B cell (primary cell): ENCODE measurements at regions not wholly inside any gene's neighbourhood (a gene's known extent, or its start where the extent isn't known, plus 50 kb on each side); places are given as distances from the start of the nearest gene placed in this dataset.

ENCODE experiments used
- EZH2 ChIP-seq: IDR thresholded peaks from 2 replicates; pipeline ENCODE4 v1.6.1; 2012; ENCODE audit warnings: borderline replicate concordance, low read depth, mild to moderate bottlenecking, moderate library complexity, low read length; ENCODE audit not compliant: insufficient read depth, poor library complexity, severe bottlenecking
- TF ChIP-seq, protein P1 (sequence below): fragments of 200-600 bp; IDR thresholded peaks from one replicate; pipeline ENCODE4 v1.8.0; 2022; ENCODE audit warnings: antibody characterized with exemption, mild to moderate bottlenecking

DNA sequence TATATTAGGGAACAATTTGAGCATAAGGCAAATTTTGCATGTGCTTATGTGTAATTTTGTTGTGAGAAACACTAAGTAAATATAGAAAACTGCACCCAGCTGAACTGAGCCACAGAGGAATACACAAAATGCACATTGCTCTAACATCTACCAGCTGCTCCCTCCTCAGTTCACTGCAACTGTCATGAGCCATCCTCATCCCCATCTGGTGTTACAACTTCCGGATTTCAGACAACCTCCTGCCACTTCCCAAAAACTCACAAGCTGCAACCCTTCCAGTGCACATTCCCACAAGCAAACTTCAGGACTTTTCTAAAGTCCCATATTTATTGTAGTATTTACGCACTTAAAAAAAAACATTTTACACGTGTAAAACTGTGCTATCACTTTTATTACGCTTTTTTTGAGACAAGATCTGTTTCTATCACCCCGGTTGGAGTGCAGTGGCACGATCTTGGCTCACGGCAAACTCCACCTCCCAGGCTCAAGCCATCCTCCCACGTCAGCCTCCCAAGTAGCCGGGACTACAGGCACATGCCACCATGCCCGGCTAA, 169.1 kb upstream of the TBX3 start:
- TF ChIP-seq EZH2, result no peak
- TF ChIP-seq, protein P1, sequence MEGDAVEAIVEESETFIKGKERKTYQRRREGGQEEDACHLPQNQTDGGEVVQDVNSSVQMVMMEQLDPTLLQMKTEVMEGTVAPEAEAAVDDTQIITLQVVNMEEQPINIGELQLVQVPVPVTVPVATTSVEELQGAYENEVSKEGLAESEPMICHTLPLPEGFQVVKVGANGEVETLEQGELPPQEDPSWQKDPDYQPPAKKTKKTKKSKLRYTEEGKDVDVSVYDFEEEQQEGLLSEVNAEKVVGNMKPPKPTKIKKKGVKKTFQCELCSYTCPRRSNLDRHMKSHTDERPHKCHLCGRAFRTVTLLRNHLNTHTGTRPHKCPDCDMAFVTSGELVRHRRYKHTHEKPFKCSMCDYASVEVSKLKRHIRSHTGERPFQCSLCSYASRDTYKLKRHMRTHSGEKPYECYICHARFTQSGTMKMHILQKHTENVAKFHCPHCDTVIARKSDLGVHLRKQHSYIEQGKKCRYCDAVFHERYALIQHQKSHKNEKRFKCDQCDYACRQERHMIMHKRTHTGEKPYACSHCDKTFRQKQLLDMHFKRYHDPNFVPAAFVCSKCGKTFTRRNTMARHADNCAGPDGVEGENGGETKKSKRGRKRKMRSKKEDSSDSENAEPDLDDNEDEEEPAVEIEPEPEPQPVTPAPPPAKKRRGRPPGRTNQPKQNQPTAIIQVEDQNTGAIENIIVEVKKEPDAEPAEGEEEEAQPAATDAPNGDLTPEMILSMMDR, result no peak
